ENCODE measurements at regions not wholly inside any gene's neighbourhood (a gene's known extent, or its start where the extent isn't known, plus 50 kb on each side); places are given as distances from the start of the nearest gene placed in this dataset.

GRCh38 chr2:12971581-12972365 lies 255.0 kb downstream of the TRIB2 start:
- no peaks in the 10 kb centered on the region for H3K4me1 ChIP-seq
- H3K9me3 ChIP-seq, result no peaks in the 10 kb centered on the region
- no peaks in the 10 kb centered on the region for H3K36me3 ChIP-seq
- H3K27me3 ChIP-seq, result peaks cover 0 to 2% of the 10 kb centered on the region in 2 donors
- H3K4me3 ChIP-seq, result no peak overlapping the region
- DNase-seq, result no peak
- intact Hi-C loops (cut with DNase I; ENCODE audit: low total_unique reads), result no loop called here
- TF ChIP-seq CTCF (IDR thresholded peaks at IDR 0.05), result no peak
- no peak overlapping the region for H3K27ac ChIP-seq

GRCh38 chr2:12978066-12978835 lies 261.5 kb downstream of the TRIB2 start:
- intact Hi-C loops (cut with DNase I; ENCODE audit: low total_unique reads), result no loop called here
- no peak for DNase-seq
- Histone ChIP-seq H3K27ac (no peak overlapping the region), H3K4me3 (no peak overlapping the region), H3K36me3 (no peaks in the 10 kb centered on the region), H3K9me3 (no peaks in the 10 kb centered on the region), H3K27me3 (peaks cover 0 to under 1% of the 10 kb centered on the region in 2 donors), H3K4me1 (no peaks in the 10 kb centered on the region)
- no peak for TF ChIP-seq CTCF (IDR thresholded peaks at IDR 0.05)

- Histone ChIP-seq H3K27ac (no peak overlapping the region), H3K27me3 (no peaks in the 10 kb centered on the region), H3K36me3 (no peaks in the 10 kb centered on the region), H3K4me1 (no peaks in the 10 kb centered on the region), H3K4me3 (no peak overlapping the region), H3K9me3 (no peaks in the 10 kb centered on the region)
- TF ChIP-seq CTCF (IDR thresholded peaks at IDR 0.05), result no peak
- intact Hi-C loops (cut with DNase I; ENCODE audit: low total_unique reads), result no loop called here
- DNase-seq, result no peak
Measured at GRCh38 chr2:12979066-12979465, 262.3 kb downstream of the TRIB2 start.

GRCh38 chr2:12980817-12981216 lies 264.1 kb downstream of the TRIB2 start:
- no peak for DNase-seq
- H3K27me3 ChIP-seq, result no peaks in the 10 kb centered on the region
- H3K27ac ChIP-seq, result no peak overlapping the region
- no peaks in the 10 kb centered on the region for H3K36me3 ChIP-seq
- intact Hi-C loops (cut with DNase I; ENCODE audit: low total_unique reads), result no loop called here
- no peaks in the 10 kb centered on the region for H3K9me3 ChIP-seq
- H3K4me1 ChIP-seq, result no peaks in the 10 kb centered on the region
- no peak overlapping the region for H3K4me3 ChIP-seq
- TF ChIP-seq CTCF (IDR thresholded peaks at IDR 0.05), result no peak

GRCh38 chr2:12982149-12982584 lies 265.4 kb downstream of the TRIB2 start:
- Histone ChIP-seq H3K4me1 (no peaks in the 10 kb centered on the region), H3K9me3 (no peaks in the 10 kb centered on the region), H3K27me3 (no peaks in the 10 kb centered on the region), H3K4me3 (no peak overlapping the region), H3K27ac (no peak overlapping the region), H3K36me3 (no peaks in the 10 kb centered on the region)
- no peak for TF ChIP-seq CTCF (IDR thresholded peaks at IDR 0.05)
- intact Hi-C loops (cut with DNase I; ENCODE audit: low total_unique reads), result no loop called here
- no peak for DNase-seq

Measured in tibial artery (tissue), 4 donors.